Renal pelvis (tissue), 1 donor: ENCODE measurements at regions not wholly inside any gene's neighbourhood (a gene's known extent, or its start where the extent isn't known, plus 50 kb on each side); places are given as distances from the start of the nearest gene placed in this dataset.
"Not testable (repeated sequence)": the region's sequence is repeated elsewhere in the genome, so short reads cannot be mapped to it uniquely, and the experiment has no call there.

ENCODE experiments used
- DNase-seq: peaks from one replicate; pipeline ENCODE4 v3.0.0-alpha.2; 2013

DNA sequence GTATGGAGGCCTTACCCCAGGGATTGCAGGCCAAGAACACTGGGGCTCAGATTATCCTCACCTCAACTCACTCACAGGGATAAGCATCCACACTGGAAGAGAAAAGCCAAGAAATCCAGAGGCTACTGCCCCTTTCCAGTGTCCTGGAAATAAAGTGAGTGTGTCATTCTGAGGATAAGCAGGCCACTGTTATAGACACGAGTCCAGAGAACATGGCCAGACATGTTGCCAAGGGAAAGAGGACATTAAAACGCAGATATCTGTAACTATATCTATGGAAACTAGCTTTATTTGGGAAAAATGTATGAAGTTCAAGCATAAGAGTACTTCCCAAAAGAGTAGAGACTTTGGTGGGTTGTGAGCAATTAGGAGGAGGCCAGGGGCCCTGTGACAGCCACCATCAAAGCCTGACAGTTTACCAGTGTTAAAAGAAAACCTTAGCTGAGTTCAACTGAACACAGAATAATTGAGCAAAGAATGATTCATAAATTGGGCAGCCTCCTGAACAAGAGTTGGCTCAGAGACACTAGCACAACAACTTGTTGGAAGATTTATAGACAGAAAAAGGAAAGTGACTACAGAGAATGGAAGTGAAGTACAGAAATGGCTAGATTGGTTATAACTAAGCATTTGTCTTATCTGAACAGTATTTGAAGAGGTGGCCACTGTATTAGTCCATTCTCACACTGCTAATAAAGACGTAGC is 1222.2 kb downstream of the STIM2 start:
- no peak for DNase-seq

DNA sequence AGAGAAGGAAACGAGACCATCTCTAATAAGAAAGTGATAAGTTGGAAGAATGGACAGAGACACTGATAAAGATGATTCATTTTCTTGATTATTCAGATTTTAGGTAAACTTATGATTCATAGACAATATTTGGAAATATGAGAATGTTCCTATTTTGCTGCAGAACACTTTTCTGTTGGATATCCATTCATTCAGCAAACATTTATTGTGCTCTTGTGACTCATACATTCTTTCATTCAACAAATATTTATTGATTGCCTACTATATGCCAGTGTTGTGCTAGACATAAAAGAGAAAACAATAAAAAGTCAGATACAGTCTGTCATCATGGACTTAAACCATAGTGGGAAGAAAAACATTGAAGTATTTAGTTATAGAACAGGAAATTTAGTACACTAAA is 1232.0 kb downstream of the STIM2 start:
- DNase-seq, result no peak

DNA sequence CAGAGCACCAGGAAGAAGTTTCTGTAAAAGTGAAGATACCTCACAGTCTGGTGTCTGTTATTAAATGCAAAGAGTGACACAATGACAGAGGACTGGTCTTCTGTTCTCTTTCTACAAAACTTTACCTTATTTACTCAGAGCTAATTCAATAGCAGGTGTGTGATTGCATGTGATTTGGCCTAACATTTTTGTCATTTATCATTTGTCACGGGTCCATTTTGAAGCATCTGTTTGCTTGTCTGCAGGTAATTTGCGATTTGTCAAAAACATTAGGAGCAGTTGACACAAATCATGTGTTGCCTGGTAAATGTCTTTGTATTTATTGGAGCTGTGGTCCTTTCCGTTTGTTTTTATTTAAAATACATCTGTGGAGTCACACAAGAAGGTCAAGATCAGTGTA is 1232.4 kb downstream of the STIM2 start:
- DNase-seq, result no peak

DNA sequence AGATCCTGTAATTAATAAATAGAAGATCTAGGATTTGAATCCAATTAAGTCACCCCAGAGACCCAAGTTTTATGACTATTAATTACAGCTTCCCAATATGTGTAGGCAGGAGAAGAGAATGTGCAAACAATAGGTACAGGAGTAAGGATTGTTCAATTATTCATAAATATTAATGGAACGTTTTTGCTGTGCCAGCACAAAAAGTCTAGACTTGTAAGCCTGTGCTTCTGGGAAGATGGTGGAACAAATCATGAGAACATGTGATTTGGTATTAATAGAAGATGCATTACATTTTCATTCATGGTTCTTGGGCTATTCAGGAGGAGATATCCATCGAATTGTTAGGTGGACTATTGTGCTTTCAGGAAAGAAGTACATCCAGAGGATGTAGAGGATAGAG is 1240.9 kb downstream of the STIM2 start:
- no peak for DNase-seq

DNA sequence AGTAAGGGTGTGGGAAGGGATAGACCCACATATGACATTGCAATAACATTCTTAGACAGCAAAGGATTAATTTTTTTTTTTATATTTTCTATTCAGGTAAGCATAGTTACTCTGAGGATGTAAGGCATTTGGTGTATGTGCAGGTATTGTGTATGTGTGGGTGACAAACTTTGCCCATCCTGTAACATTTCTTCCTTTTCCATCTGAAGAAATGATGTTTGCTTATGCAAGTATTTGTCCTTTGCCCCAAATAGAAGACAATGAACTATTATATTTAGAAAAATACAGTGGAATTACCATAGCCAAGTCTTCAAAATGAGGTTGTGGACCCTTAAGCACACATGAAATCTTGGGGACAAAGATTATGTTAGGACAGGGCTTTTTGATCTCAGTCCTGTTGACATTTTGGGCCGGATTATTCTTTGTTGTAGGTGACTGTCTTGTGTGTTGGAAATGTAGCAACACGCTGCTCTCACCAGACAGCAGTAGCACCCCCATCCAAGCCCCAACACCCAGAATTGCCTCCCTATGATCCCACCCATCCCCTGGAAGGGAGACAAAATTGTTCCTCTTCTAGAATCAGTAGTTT is 1244.7 kb downstream of the STIM2 start:
- DNase-seq, result no peak

DNA sequence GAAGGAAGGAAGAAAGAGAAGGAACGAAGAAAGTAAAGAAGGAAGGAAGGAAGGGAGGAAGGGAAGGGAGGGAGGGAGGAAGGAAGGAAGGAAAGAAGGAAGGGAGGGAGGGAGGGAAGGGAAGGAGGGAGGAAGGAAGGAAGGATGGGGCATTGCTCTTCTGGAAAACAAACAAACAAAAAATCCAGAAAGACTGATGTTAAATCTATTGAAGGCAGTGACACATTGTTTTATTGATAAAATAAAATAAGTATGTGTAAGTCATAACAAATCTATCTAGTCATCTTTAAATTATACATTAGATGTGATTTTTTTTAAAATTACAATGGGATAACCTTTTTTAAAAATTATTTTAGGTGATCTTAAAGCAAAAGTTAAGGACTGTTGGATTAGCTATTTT is 1245.5 kb downstream of the STIM2 start:
- no peak for DNase-seq

DNA sequence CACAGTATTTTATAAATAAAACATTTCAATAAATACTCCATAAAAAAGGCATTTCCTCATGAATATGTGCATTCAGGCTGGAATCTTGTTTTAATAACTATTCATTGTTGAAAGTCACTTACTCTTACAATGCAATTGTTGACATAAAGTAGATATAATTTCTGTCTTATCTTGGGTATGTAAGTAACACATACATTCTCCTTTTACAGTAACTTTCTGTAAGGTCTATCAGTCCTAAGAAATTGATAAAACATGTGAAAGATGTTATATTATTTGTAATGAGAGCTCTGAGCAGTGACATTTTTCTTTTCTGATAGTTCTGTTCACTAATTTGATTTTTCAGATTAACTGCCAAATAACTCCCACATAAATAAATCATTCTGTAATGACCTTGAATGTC is 1249.2 kb downstream of the STIM2 start:
- DNase-seq, result no peak

DNA sequence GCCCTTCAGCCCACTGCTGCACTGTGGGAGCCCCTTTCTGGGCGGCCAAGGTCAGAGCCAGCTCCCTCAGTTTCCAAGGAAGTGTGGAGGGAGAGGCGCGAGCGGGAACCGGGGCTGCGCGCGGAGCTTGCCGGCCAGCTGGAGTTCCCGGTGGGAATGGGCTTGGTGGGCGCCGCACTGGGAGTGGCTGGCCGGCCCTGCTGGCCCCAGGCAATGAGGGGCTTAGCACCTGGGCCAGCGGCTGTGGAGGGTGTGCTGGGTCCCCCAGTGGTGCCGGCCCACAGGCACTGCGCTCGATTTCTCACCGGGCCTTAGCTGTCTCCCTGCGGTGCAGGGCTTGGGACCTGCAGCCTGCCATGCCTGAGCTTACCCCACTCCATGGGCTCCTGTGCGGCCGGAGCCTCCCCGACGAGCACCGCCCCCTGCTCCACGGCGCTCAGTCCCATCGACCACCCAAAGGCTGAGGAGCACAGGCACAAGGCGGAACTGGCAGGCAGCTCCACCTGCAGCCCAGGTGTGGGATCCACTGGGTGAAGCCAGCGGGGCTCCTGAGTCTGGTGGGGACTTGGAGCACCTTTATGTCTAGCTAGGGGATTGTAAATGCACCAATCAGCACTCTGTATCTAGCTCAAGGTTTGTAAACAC is 1252.2 kb downstream of the STIM2 start:
- DNase-seq, result not testable (repeated sequence)

DNA sequence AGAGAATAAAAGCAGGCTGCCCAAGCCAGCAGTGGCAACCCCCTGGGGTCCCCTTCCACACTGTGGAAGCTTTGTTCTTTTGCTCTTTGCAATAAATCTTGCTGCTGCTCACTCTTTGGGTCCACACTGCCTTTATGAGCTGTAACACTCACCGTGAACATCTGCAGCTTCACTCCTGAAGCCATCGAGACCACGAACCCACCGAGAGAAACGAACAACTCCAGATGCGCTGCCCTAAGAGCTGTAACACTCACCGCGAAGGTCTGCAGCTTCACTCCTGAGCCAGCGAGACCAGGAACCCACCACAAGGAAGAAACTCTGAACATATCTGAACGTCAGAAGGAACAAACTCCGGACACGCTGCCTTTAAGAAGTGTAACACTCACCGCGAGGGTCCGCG is 1252.9 kb downstream of the STIM2 start:
- DNase-seq, result not testable (repeated sequence)

DNA sequence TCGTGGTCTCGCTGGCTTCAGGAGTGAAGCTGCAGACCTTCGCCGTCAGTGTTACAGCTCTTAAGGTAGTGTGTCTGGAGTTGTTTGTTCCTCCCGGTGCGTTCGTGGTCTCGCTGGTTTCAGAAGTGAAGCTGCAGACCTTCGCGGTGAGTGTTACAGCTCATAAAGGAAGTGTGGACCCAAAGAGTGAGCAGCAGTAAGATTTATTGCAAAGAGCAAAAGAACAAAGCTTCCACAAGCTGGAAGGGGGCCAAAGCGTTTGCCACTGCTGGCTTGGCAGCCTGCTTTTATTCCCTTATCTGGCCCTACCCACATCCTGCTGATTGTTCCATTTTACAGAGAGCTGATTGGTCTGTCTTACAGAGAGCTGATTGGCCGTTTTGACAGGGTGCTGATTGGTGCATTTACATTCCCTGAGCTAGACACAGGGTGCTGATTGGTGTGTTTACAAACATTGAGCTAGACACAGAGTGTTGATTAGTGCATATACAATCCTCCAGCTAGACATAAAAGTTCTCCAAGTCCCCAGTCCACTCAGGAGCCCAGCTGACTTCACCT is 1256.0 kb downstream of the STIM2 start:
- DNase-seq, result not testable (repeated sequence)

DNA sequence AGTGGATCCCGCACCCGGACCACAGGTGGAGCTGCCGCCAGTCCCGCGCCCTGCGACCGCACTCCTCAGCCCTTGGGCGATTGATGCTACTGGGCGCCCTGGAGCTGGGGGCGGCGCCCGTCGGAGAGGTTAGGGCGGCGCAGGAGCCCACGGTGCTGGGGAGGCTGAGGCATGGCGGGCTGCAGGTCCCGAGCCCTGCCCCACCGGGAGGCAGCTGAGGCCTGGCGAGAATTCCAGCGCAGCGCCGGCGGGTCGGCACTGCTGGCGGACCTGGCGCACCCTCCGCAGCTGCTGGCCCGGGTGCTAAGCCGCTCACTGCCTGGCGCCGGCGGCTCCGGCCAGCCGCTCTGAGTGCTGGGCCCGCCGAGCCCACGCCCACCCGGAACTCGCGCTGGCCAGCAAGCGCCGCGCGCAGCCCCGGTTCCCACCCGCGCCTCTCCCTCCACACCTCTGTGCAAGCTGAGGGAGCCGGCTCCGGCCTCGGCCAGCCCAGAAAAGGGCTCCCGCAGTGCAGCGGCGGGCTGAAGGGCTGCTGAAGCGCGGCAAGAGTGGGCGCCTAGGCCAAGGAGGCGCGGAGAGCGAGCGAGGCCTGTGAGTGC is 1256.5 kb downstream of the STIM2 start:
- no peak for DNase-seq

DNA sequence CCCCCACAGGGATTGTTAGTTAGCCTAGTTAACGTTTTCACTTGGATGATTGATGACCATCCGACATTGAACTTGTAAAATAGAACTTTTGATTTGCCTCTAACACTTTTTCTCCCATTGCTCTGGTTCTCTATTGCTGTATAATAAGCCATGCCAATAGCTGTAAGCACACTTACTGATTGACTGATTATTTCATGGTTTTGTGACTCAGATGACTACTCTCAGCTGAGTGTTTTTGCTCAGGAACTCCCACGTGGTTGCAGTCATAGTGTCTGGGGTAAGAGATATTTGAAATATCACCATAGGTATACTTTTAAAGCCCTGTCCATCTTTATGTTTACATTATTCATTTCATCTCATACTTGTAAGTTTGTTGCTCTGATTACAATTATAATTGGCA is 1285.5 kb downstream of the STIM2 start:
- DNase-seq, result no peak

DNA sequence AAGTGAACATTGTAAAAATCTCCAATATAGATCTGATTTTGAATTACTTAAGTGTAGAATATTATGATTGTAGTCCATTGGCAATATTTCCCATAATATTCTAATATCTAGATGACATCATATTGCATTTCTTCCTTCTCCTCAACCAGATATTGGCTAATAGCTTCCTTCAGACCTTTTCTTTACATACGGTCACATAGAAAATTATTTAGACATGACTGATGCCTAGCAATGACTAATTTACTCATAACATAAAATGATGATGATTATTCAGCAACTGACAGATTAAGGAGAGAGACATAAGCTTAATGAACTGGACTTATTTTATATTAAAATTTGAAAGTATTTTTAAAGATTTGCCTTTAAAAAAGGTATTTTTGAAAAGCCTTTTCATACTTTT is 1287.6 kb downstream of the STIM2 start:
- DNase-seq, result no peak

DNA sequence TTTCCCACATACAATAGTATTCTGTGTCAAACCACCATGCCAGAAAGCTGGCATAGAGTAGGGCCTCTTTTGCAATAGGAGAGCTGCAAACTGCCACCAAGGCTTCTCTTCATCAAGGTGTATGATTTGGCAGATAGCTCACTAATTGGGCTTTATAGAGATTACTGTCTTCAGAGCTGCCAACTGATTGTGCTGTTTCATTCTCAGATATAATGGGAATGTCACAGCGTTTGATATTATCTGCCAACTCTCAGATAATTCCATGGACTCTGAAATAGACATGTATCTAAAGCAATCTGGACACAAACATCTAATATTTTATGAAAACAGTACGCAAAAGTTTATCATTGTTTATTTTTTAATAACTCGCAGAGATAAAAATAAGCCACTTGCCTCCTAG is 1289.1 kb downstream of the STIM2 start:
- DNase-seq, result no peak

DNA sequence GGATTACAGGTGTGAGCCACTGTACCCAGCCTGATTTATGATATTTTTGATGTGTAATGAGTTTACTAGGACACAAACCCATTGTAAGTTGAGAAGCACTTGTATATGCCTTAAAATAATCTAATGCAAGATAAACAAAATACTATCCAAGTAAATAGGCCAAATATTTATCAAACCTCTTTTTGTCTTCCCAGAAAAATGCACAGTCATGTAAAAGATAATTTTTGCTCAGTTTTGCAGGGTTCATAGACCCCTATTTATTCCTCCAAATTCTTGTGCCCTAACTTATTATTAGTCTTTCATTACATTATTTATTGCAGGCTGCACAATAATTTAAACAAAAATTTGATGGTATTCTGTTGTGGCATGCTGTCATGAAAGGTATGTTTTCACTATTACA is 1290.7 kb downstream of the STIM2 start:
- no peak for DNase-seq

DNA sequence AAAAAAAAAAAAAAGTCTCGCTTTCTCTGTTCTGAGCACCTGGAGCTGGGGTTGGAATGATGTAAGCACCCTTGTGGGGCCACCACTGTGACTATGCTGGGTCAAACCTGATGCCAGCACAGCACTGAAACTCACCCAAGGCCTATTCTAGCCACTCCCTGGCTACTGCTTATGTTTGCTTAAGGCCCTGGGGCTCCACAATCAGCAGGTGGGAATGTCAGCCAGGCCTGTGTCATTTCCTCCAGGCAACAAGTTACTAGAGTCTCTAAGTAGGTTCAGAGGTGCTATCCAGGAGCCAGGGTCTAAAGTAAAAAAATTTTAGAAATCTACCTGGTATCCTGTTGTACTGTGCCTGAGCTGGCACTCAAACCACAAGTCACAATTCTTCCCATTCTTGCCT is 1306.8 kb downstream of the STIM2 start:
- no peak for DNase-seq

DNA sequence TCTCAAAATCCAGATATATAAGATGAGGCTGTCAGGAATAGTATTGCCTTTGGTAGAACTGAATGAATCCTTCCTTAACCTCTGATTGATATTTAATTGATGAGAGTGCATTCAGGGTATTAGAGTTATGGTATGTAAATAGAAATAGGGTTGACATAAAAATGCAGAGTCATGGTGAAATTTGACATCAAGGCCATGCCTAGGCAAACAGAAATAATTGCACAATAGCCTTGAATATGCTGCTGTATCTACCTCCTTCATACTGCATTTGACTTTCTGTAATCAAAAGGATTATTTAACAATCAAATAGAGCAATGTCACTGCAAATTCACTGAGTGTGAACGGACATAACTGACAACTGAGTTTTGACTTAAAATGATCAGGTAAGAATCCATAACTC is 1316.3 kb downstream of the STIM2 start:
- DNase-seq, result no peak

DNA sequence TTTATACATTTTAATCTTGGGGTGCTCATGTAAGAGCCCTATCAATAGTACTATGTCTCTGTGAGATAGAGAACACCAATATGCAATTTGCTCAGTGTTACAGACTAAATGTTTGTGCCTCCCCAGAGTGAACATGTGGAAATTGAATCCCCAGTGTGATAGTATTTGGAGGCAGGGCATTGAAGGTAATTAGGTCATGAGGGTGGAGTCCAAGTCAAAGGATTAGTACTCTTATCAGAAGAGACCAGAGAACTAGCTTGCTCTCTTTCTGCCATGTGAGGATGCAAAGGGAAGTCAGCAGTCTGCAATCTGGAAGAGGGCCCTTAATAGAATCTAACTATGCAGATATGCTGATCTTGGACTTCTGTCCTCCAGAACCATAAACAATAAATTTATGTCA is 1317.0 kb downstream of the STIM2 start:
- DNase-seq, result no peak

DNA sequence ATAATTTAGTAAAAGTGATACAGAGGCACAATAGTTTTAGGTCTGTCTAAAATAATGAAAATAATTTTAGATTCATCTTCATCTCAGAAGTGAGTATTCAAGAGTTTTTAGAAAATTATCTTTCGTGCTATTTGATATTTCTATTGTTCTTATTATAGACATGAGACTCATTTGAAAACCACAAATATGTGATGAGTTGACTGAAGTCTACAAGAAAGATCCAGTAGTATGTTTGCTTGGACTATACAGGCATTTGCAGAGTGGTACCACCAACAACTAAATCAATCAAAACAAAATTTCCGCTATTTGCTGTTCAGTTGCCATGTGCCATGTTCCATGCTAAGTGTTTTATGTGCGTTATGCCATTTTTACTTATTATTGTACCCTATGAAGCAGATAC is 1318.5 kb downstream of the STIM2 start:
- no peak for DNase-seq

DNA sequence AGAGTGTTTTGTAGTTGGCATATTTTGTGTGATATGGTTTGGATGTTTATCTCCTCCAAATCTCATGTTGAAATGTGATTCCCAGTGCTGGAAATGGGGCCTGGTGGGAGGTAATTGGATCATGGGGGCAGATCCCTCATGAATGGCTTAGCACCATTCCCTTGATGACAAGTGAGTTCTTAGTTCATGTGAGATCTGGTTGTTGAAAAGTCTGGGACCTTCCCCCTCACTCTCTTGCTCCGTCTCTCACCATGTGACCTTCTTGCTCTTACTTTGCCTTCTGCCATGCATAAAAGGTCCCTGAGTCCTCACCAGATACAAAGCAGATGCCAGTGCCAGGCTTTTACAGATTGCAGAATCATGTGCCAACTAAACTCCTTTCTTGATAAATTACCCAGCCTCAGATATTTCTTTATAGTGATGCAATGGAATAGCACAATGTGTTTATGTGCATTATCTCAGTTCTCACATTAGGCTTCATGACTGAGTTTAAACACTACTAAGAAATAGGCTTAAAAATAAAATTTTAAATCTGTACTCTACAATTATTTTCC is 1348.8 kb downstream of the STIM2 start:
- no peak for DNase-seq

DNA sequence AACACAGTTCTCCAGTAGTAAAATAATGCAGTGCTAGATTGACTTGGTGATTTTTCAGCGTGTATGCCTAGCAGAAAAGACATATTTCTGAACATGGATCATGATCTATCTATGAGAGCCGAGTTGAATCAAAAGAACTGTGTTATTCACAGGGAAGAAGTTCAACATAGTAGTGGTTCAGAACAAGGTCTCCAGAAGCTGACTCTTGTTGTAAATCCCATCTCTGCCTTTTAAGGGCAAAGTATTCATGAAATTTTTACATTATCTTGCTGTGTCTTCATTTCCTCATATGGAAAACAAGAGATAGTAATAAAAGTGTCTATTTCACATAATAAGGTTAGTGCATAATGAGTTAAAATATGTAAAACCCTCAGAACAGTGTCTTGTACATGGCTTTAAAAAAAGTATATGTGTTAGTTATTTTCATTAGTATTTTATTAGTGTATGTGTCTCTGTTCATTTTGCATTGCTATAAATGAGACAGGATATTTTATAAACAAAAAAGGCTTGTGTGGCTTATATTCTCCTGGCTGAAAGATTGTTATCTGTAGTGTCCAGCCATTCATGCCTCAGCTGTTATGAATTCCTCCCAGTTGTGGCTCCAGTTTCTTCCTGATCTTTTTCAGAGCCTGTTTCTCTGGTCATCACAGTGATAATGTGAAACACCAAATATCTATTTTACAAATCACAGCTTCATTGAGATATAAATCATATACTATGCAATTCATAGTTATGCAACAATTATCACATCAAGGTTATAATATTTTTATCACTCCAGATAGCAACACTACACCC is 1351.2 kb downstream of the STIM2 start:
- no peak for DNase-seq

DNA sequence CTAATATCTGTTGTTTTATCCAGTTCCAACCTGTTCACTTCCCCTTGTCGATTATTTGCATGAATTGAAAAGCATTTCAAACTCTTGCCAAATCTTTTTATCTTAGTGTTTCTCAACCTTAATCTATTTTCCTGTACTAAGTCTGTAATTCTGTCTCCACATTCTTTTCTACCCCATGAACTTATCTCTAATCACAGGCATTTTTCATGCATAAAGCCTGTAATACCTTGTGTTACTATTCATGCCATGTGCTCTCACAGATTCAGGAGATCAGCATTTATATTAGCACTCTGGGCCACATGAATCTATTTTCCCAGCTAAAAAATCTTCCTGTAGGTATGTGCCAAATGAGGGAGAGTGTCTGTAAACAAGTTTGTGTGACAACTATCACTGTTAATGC is 1360.9 kb downstream of the STIM2 start:
- DNase-seq, result no peak
